HG03064 (cell line): ENCODE measurements at regions not wholly inside any gene's neighbourhood (a gene's known extent, or its start where the extent isn't known, plus 50 kb on each side); places are given as distances from the start of the nearest gene placed in this dataset.
"Not testable (repeated sequence)": the region's sequence is repeated elsewhere in the genome, so short reads cannot be mapped to it uniquely, and the experiment has no call there.

Experiments
- ATAC-seq: cut with Tn5 transposase; IDR thresholded peaks from one replicate; pipeline ENCODE4 v1.9.1; 2021; ENCODE audit warnings: low read depth; ENCODE audit not compliant: unreplicated experiment

- ATAC-seq: no peak
Measured at GRCh38 chr14:87261621-87262020, 731.4 kb downstream of the GALC start.

GRCh38 chr14:87260460-87260859 lies 732.5 kb downstream of the GALC start:
- no peak for ATAC-seq

- ATAC-seq: no peak
Measured at GRCh38 chr14:87257421-87257820, 735.6 kb downstream of the GALC start.

- ATAC-seq: no peak
Measured at GRCh38 chr14:87255058-87255457, 737.9 kb downstream of the GALC start.

- ATAC-seq: no peak
Measured at GRCh38 chr14:87254331-87254874, 738.6 kb downstream of the GALC start.

GRCh38 chr14:87253791-87254190 lies 739.2 kb downstream of the GALC start:
- not testable (repeated sequence) for ATAC-seq

- ATAC-seq: no peak
Measured at GRCh38 chr14:87252103-87252502, 740.9 kb downstream of the GALC start.

- no peak for ATAC-seq
Measured at GRCh38 chr14:87251011-87251410, 742.0 kb downstream of the GALC start.

- no peak for ATAC-seq
Measured at GRCh38 chr14:87241018-87241768, 751.8 kb downstream of the GALC start.

GRCh38 chr14:87240319-87240718 lies 752.7 kb downstream of the GALC start:
- ATAC-seq: not testable (repeated sequence)

GRCh38 chr14:87233806-87234384 lies 759.1 kb downstream of the GALC start:
- no peak for ATAC-seq

GRCh38 chr14:87233266-87233665 lies 759.7 kb downstream of the GALC start:
- ATAC-seq: no peak

- ATAC-seq: no peak
Measured at GRCh38 chr14:87231336-87232026, 761.5 kb downstream of the GALC start.

- no peak for ATAC-seq
Measured at GRCh38 chr14:87230726-87231125, 762.3 kb downstream of the GALC start.

GRCh38 chr14:87229131-87229530 lies 763.9 kb downstream of the GALC start:
- no peak for ATAC-seq

GRCh38 chr14:87217023-87217422 lies 776.0 kb downstream of the GALC start:
- ATAC-seq: no peak

- ATAC-seq: no peak
Measured at GRCh38 chr14:87214558-87214957, 778.4 kb downstream of the GALC start.

GRCh38 chr14:87207756-87208155 lies 785.2 kb downstream of the GALC start:
- ATAC-seq: no peak

GRCh38 chr14:87205811-87206210 lies 787.2 kb downstream of the GALC start:
- ATAC-seq: no peak

GRCh38 chr14:87203346-87203745 lies 789.6 kb downstream of the GALC start:
- ATAC-seq: no peak

GRCh38 chr14:87199381-87199780 lies 793.6 kb downstream of the GALC start:
- no peak for ATAC-seq
